Stimulated activated CD8-positive, alpha-beta memory T cell treated with anti-CD3 and anti-CD28 coated beads, Interleukin-7, amount 100 ng/mL, for 24 hours (primary cell): ENCODE measurements at regions not wholly inside any gene's neighbourhood (a gene's known extent, or its start where the extent isn't known, plus 50 kb on each side); places are given as distances from the start of the nearest gene placed in this dataset.
"Not testable (repeated sequence)": the region's sequence is repeated elsewhere in the genome, so short reads cannot be mapped to it uniquely, and the experiment has no call there.

ENCODE experiments used
- DNase-seq: peaks from one replicate; pipeline ENCODE4 v3.0.0-alpha.2; 2020; ENCODE audit warnings: low read depth

- no peak for DNase-seq
Observed at GRCh38 chr4:1561286-1561990, 122.7 kb downstream of the FAM53A start.

GRCh38 chr4:1559896-1560650, 124.0 kb downstream of the FAM53A start:
- no peak for DNase-seq

- DNase-seq: no peak
Observed at GRCh38 chr4:1558205-1558604, 125.9 kb downstream of the FAM53A start.

GRCh38 chr4:1557221-1557597, 126.9 kb downstream of the FAM53A start:
- DNase-seq: no peak

- DNase-seq: no peak
Observed at GRCh38 chr4:1556541-1557220, 127.4 kb downstream of the FAM53A start.

GRCh38 chr4:1554876-1555265, 129.2 kb downstream of the FAM53A start:
- DNase-seq: no peak

- DNase-seq: no peak
Observed at GRCh38 chr4:1554246-1554875, 129.8 kb downstream of the FAM53A start.

GRCh38 chr4:1553365-1553764, 130.7 kb downstream of the FAM53A start:
- no peak for DNase-seq

- no peak for DNase-seq
Observed at GRCh38 chr4:1552451-1552850, 131.7 kb downstream of the FAM53A start.

GRCh38 chr4:1551211-1551610, 132.9 kb downstream of the FAM53A start:
- no peak for DNase-seq

GRCh38 chr4:1550122-1551070, 133.7 kb downstream of the FAM53A start:
- no peak for DNase-seq

GRCh38 chr4:1549638-1550035, 134.5 kb downstream of the FAM53A start:
- DNase-seq: no peak

GRCh38 chr4:1548827-1549637, 135.1 kb downstream of the FAM53A start:
- DNase-seq: peak; percentile 19

GRCh38 chr4:1547856-1548826, 136.0 kb downstream of the FAM53A start:
- no peak for DNase-seq

GRCh38 chr4:1547131-1547855, 136.8 kb downstream of the FAM53A start:
- DNase-seq: no peak

GRCh38 chr4:1544861-1545281, 138.6 kb upstream of the NKX1-1 start:
- no peak for DNase-seq

- DNase-seq: not testable (repeated sequence)
Observed at GRCh38 chr4:1544435-1544834, 138.2 kb upstream of the NKX1-1 start.

GRCh38 chr4:1543976-1544375, 137.7 kb upstream of the NKX1-1 start:
- DNase-seq: no peak

GRCh38 chr4:1543561-1543960, 137.3 kb upstream of the NKX1-1 start:
- DNase-seq: no peak
